CD4-positive, alpha-beta memory T cell (primary cell): ENCODE measurements at regions not wholly inside any gene's neighbourhood (a gene's known extent, or its start where the extent isn't known, plus 50 kb on each side); places are given as distances from the start of the nearest gene placed in this dataset.
"Not testable (repeated sequence)": the region's sequence is repeated elsewhere in the genome, so short reads cannot be mapped to it uniquely, and the experiment has no call there.

Source experiments
- CTCF ChIA-PET: fragments of 350-600 bp; sonication (Branson Sonifier 250); formaldehyde crosslinking; loops from one replicate; lab custom pipeline; 2021; ENCODE audit warnings: inconsistent platforms; ENCODE audit not compliant: partially characterized antibody; lab: Charles Lee
- POLR2A ChIA-PET: fragments of 350-600 bp; sonication (Branson Sonifier 250); formaldehyde crosslinking; loops from one replicate; lab custom pipeline; 2021; ENCODE audit not compliant: partially characterized antibody; lab: Charles Lee
- DNase-seq, 5 donors: peaks; one replicate each; pipeline versions ENCODE4 v3.0.0 to v3.0.0-alpha.2; 2020 to 2022; ENCODE audit warnings: mixed read lengths in 1 of 5
- H3K27ac ChIP-seq: one replicate; pipeline ENCODE4 v1.7.0; 2013; ENCODE audit warnings: low read depth, low read length
- H3K27me3 ChIP-seq: 2 replicates; pipeline ENCODE4 v1.7.0; 2013; ENCODE audit warnings: mild to moderate bottlenecking, low read length, moderate library complexity; ENCODE audit not compliant: insufficient read depth
- H3K36me3 ChIP-seq: 2 replicates; pipeline ENCODE4 v1.7.0; 2013; ENCODE audit warnings: mild to moderate bottlenecking, low read length, moderate library complexity; ENCODE audit not compliant: insufficient read depth
- H3K4me1 ChIP-seq: 2 replicates; pipeline ENCODE4 v1.7.0; 2013; ENCODE audit warnings: mild to moderate bottlenecking, low read length, moderate library complexity; ENCODE audit not compliant: insufficient read depth
- H3K4me3 ChIP-seq, 2 donors: one replicate each; pipeline ENCODE4 v1.7.0; 2013; ENCODE audit warnings: low read length in 2 of 2, mild to moderate bottlenecking in 1 of 2
- H3K9me3 ChIP-seq, 2 donors: one replicate each; pipeline ENCODE4 v1.7.0; 2013; ENCODE audit warnings: low read length in 2 of 2, control low read depth in 1 of 2; ENCODE audit not compliant: control insufficient read depth in 1 of 2
- H3K27ac Mint-ChIP-seq, 7 donors: one replicate each; pipeline ENCODE4 v1.8.0; 2020 to 2021; ENCODE audit warnings: mixed read lengths in 7 of 7, mild to moderate bottlenecking in 6 of 7, inconsistent platforms in 3 of 7, moderate library complexity in 3 of 7
- H3K27me3 Mint-ChIP-seq, 2 donors: one replicate each; pipeline ENCODE4 v1.8.0; 2020 to 2021; ENCODE audit warnings: mixed read lengths in 2 of 2
- H3K36me3 Mint-ChIP-seq, 2 donors: one replicate each; pipeline ENCODE4 v1.8.0; 2020 to 2021; ENCODE audit warnings: mixed read lengths in 2 of 2, inconsistent platforms in 1 of 2, mild to moderate bottlenecking in 1 of 2
- H3K4me1 Mint-ChIP-seq, 4 donors: one replicate each; pipeline ENCODE4 v1.8.0; 2020 to 2021; ENCODE audit warnings: mixed read lengths in 4 of 4, mild to moderate bottlenecking in 1 of 4
- H3K4me3 Mint-ChIP-seq, 8 donors: one replicate each; pipeline ENCODE4 v1.8.0; 2020 to 2021; ENCODE audit warnings: mixed read lengths in 8 of 8, mild to moderate bottlenecking in 7 of 8, moderate library complexity in 6 of 8, inconsistent platforms in 3 of 8
- H3K9me3 Mint-ChIP-seq, 8 donors: one replicate each; pipeline ENCODE4 v1.8.0; 2020 to 2021; ENCODE audit warnings: mixed read lengths in 8 of 8, mild to moderate bottlenecking in 5 of 8, inconsistent platforms in 3 of 8, moderate library complexity in 1 of 8
- intact Hi-C: fragments of 100-400 bp; cut with micrococcal nuclease; formaldehyde crosslinking; loops from one replicate; pipeline ENCODE4 v1.15.1; 2023

- Histone ChIP-seq H3K4me1 (no peaks in the 10 kb centered on the region), H3K4me3 (no peak overlapping the region), H3K9me3 (no peaks in the 10 kb centered on the region), H3K36me3 (no peaks in the 10 kb centered on the region), H3K27me3 (no peaks in the 10 kb centered on the region), H3K27ac (no peak overlapping the region)
- Mint-ChIP-seq H3K27me3 (peaks cover 0 to 1% of the 10 kb centered on the region in 2 donors), H3K27ac (no peak overlapping the region), H3K36me3 (no peaks in the 10 kb centered on the region), H3K9me3 (peaks cover 0 to 15% (median 11%) of the 10 kb centered on the region in 8 donors), H3K4me3 (no peak overlapping the region), H3K4me1 (no peaks in the 10 kb centered on the region)
- ChIA-PET POLR2A (no interaction called here), CTCF (no interaction called here)
- intact Hi-C loops, result no loop called here
- DNase-seq, result no peak
Observed at GRCh38 chrX:1841746-1842145, 226.9 kb downstream of the ASMT start.

- H3K27me3 Mint-ChIP-seq, H3K4me1 Mint-ChIP-seq, H3K36me3 Mint-ChIP-seq, H3K9me3 Mint-ChIP-seq, CTCF ChIA-PET, H3K4me3 Mint-ChIP-seq, H3K9me3 ChIP-seq, intact Hi-C loops, H3K27ac ChIP-seq, POLR2A ChIA-PET, H3K4me3 ChIP-seq, H3K27ac Mint-ChIP-seq, H3K36me3 ChIP-seq, H3K4me1 ChIP-seq, DNase-seq, H3K27me3 ChIP-seq: not testable (repeated sequence)
Observed at GRCh38 chrX:1847000-1847399, 232.1 kb downstream of the ASMT start.

GRCh38 chrX:1847790-1848189 lies 232.9 kb downstream of the ASMT start:
- H3K4me1 ChIP-seq, CTCF ChIA-PET, H3K9me3 ChIP-seq, H3K4me3 ChIP-seq, H3K27ac Mint-ChIP-seq, H3K36me3 Mint-ChIP-seq, DNase-seq, H3K9me3 Mint-ChIP-seq, H3K36me3 ChIP-seq, H3K27me3 Mint-ChIP-seq, H3K27me3 ChIP-seq, H3K27ac ChIP-seq, H3K4me1 Mint-ChIP-seq, POLR2A ChIA-PET, H3K4me3 Mint-ChIP-seq, intact Hi-C loops: not testable (repeated sequence)

GRCh38 chrX:1851527-1851926 lies 236.7 kb downstream of the ASMT start:
- Mint-ChIP-seq H3K4me3 (no peak overlapping the region), H3K27ac (peak overlapping the region in 1 of 7 donors; percentile 12), H3K4me1 (no peaks in the 10 kb centered on the region), H3K36me3 (no peaks in the 10 kb centered on the region), H3K27me3 (no peaks in the 10 kb centered on the region), H3K9me3 (peaks cover 0 to 7% (median under 1%) of the 10 kb centered on the region in 8 donors)
- H3K4me3 ChIP-seq, result no peak overlapping the region
- no peaks in the 10 kb centered on the region for H3K4me1 ChIP-seq
- H3K27me3 ChIP-seq, result no peaks in the 10 kb centered on the region
- H3K27ac ChIP-seq, result no peak overlapping the region
- no peaks in the 10 kb centered on the region for H3K9me3 ChIP-seq
- ChIA-PET CTCF (no interaction called here), POLR2A (no interaction called here)
- DNase-seq, result no peak
- intact Hi-C loops, result no loop called here
- H3K36me3 ChIP-seq, result no peaks in the 10 kb centered on the region

GRCh38 chrX:1852082-1852481 lies 237.2 kb downstream of the ASMT start:
- Histone ChIP-seq H3K27me3 (no peaks in the 10 kb centered on the region), H3K27ac (no peak overlapping the region), H3K4me1 (no peaks in the 10 kb centered on the region), H3K36me3 (no peaks in the 10 kb centered on the region), H3K4me3 (no peak overlapping the region), H3K9me3 (no peaks in the 10 kb centered on the region)
- peaks cover 0 to 7% (median under 1%) of the 10 kb centered on the region in 8 donors for H3K9me3 Mint-ChIP-seq
- ChIA-PET POLR2A (no interaction called here), CTCF (no interaction called here)
- no peak overlapping the region for H3K27ac Mint-ChIP-seq
- DNase-seq, result no peak
- peaks cover 0 to 1% of the 10 kb centered on the region in 2 donors for H3K27me3 Mint-ChIP-seq
- no peaks in the 10 kb centered on the region for H3K36me3 Mint-ChIP-seq
- intact Hi-C loops, result no loop called here
- H3K4me1 Mint-ChIP-seq, result no peaks in the 10 kb centered on the region
- no peak overlapping the region for H3K4me3 Mint-ChIP-seq

GRCh38 chrX:1853447-1853846 lies 238.6 kb downstream of the ASMT start:
- Mint-ChIP-seq H3K4me3 (no peak overlapping the region), H3K4me1 (no peaks in the 10 kb centered on the region), H3K36me3 (no peaks in the 10 kb centered on the region), H3K9me3 (peaks cover 0 to 8% (median 0%) of the 10 kb centered on the region in 8 donors), H3K27ac (peak overlapping the region in 1 of 7 donors; percentile 6), H3K27me3 (peaks cover 2 to 7% of the 10 kb centered on the region in 2 donors)
- CTCF ChIA-PET, result no interaction called here
- no peaks in the 10 kb centered on the region for H3K4me1 ChIP-seq
- no peaks in the 10 kb centered on the region for H3K36me3 ChIP-seq
- H3K4me3 ChIP-seq, result no peak overlapping the region
- DNase-seq, result no peak
- intact Hi-C loops, result no loop called here
- no peaks in the 10 kb centered on the region for H3K27me3 ChIP-seq
- POLR2A ChIA-PET, result no interaction called here
- H3K9me3 ChIP-seq, result no peaks in the 10 kb centered on the region
- no peak overlapping the region for H3K27ac ChIP-seq

GRCh38 chrX:1853916-1854315 lies 239.1 kb downstream of the ASMT start:
- H3K36me3 ChIP-seq, result no peaks in the 10 kb centered on the region
- CTCF ChIA-PET, result no interaction called here
- DNase-seq, result no peak
- H3K27ac Mint-ChIP-seq, result no peak overlapping the region
- no peaks in the 10 kb centered on the region for H3K27me3 ChIP-seq
- no peaks in the 10 kb centered on the region for H3K4me1 Mint-ChIP-seq
- POLR2A ChIA-PET, result no interaction called here
- no peak overlapping the region for H3K4me3 ChIP-seq
- H3K4me3 Mint-ChIP-seq, result no peak overlapping the region
- H3K36me3 Mint-ChIP-seq, result no peaks in the 10 kb centered on the region
- H3K9me3 Mint-ChIP-seq, result peaks cover 0 to 8% (median 0%) of the 10 kb centered on the region in 8 donors
- H3K27ac ChIP-seq, result no peak overlapping the region
- no peaks in the 10 kb centered on the region for H3K9me3 ChIP-seq
- H3K4me1 ChIP-seq, result no peaks in the 10 kb centered on the region
- intact Hi-C loops, result no loop called here
- H3K27me3 Mint-ChIP-seq, result peaks cover 2 to 8% of the 10 kb centered on the region in 2 donors

GRCh38 chrX:1854861-1855260 lies 240.0 kb downstream of the ASMT start:
- H3K27me3 Mint-ChIP-seq, H3K9me3 ChIP-seq, H3K9me3 Mint-ChIP-seq, H3K27ac ChIP-seq, H3K27ac Mint-ChIP-seq, H3K36me3 ChIP-seq, H3K4me1 ChIP-seq, H3K36me3 Mint-ChIP-seq, CTCF ChIA-PET, H3K4me1 Mint-ChIP-seq, DNase-seq, H3K4me3 ChIP-seq, H3K4me3 Mint-ChIP-seq, POLR2A ChIA-PET, intact Hi-C loops, H3K27me3 ChIP-seq: not testable (repeated sequence)
